ENCODE measurements at regions not wholly inside any gene's neighbourhood (a gene's known extent, or its start where the extent isn't known, plus 50 kb on each side); places are given as distances from the start of the nearest gene placed in this dataset.

GRCh38 chr1:60581455-60582220 is 500.7 kb upstream of the NFIA start:
- no peak for TF ChIP-seq CTCF (IDR thresholded peaks at IDR 0.05; ENCODE audit: low read depth, low read length, missing control alignments)
- no peak for DNase-seq (ENCODE audit: extremely low read depth, low read depth)
- no peak overlapping the region for H3K4me3 ChIP-seq (replicated peaks; ENCODE audit: low read depth, low read length)

- H3K4me3 ChIP-seq (replicated peaks; ENCODE audit: low read depth, low read length) = no peak overlapping the region
- DNase-seq (ENCODE audit: extremely low read depth, low read depth) = no peak
- no peak for TF ChIP-seq CTCF (IDR thresholded peaks at IDR 0.05; ENCODE audit: low read depth, low read length, missing control alignments)
These were observed 503.5 kb upstream of the C1orf87 start for GRCh38 chr1:60577029-60577428.

GRCh38 chr1:60575326-60575977 is 501.9 kb upstream of the C1orf87 start:
- H3K4me3 ChIP-seq (replicated peaks; ENCODE audit: low read depth, low read length) = no peak overlapping the region
- no peak for DNase-seq (ENCODE audit: extremely low read depth, low read depth)
- TF ChIP-seq CTCF (IDR thresholded peaks at IDR 0.05; ENCODE audit: low read depth, low read length, missing control alignments) = no peak

- DNase-seq (ENCODE audit: extremely low read depth, low read depth) = peak; percentile 6
- no peak for TF ChIP-seq CTCF (IDR thresholded peaks at IDR 0.05; ENCODE audit: low read depth, low read length, missing control alignments)
- no peak overlapping the region for H3K4me3 ChIP-seq (replicated peaks; ENCODE audit: low read depth, low read length)
These were observed 500.3 kb upstream of the C1orf87 start for GRCh38 chr1:60573726-60574409.

- no peak overlapping the region for H3K4me3 ChIP-seq (replicated peaks; ENCODE audit: low read depth, low read length)
- TF ChIP-seq CTCF (IDR thresholded peaks at IDR 0.05; ENCODE audit: low read depth, low read length, missing control alignments) = no peak
- no peak for DNase-seq (ENCODE audit: extremely low read depth, low read depth)
These were observed 499.6 kb upstream of the C1orf87 start for GRCh38 chr1:60573121-60573520.

GRCh38 chr1:60572378-60572777 is 498.8 kb upstream of the C1orf87 start:
- no peak for TF ChIP-seq CTCF (IDR thresholded peaks at IDR 0.05; ENCODE audit: low read depth, low read length, missing control alignments)
- H3K4me3 ChIP-seq (replicated peaks; ENCODE audit: low read depth, low read length) = no peak overlapping the region
- DNase-seq (ENCODE audit: extremely low read depth, low read depth) = no peak

Data from HFF-Myc (cell line).